CD4-positive, alpha-beta T cell (primary cell): ENCODE measurements at regions not wholly inside any gene's neighbourhood (a gene's known extent, or its start where the extent isn't known, plus 50 kb on each side); places are given as distances from the start of the nearest gene placed in this dataset.

Source experiments
- ATAC-seq: fragments of 200-7000 bp; cut with Tn5 transposase; one replicate; pipeline ENCODE4 v1.10.0; 2022; ENCODE audit warnings: mild to moderate bottlenecking; ENCODE audit not compliant: poor library complexity
- CTCF ChIA-PET: fragments of 350-600 bp; sonication (Branson Sonifier 250); formaldehyde crosslinking; loops from one replicate; lab custom pipeline; 2021; ENCODE audit warnings: antibody characterized with exemption, inconsistent platforms; lab: Charles Lee
- POLR2A ChIA-PET: fragments of 350-600 bp; sonication (Branson Sonifier 250); formaldehyde crosslinking; loops from one replicate; lab custom pipeline; 2021; ENCODE audit warnings: antibody characterized with exemption, inconsistent platforms; lab: Charles Lee
- DNase-seq, 14 experiments: peaks; one replicate each; pipeline ENCODE4 v3.0.0-alpha.2; 2013 to 2020; ENCODE audit warnings: mixed read lengths in 2 of 14
- H3K27ac ChIP-seq, 2 donors: one replicate each; pipeline versions ENCODE4 v1.5.1 to v1.7.0; 2013; ENCODE audit warnings: low read length in 2 of 2, low read depth in 1 of 2, mild to moderate bottlenecking in 1 of 2
- H3K27me3 ChIP-seq, 2 experiments: 1 replicate in 1 of 2; 2 replicates in 1 of 2; pipeline versions ENCODE4 v1.6.1 to v1.7.0; 2013; ENCODE audit warnings: low read length in 2 of 2, control low read depth in 1 of 2, mild to moderate bottlenecking in 1 of 2, moderate library complexity in 1 of 2; ENCODE audit not compliant: insufficient read depth in 2 of 2, control insufficient read depth in 1 of 2
- H3K36me3 ChIP-seq: one replicate; pipeline ENCODE4 v1.6.1; 2013; ENCODE audit warnings: low read length, control low read depth; ENCODE audit not compliant: insufficient read depth
- H3K4me1 ChIP-seq: one replicate; pipeline ENCODE4 v1.6.1; 2013; ENCODE audit warnings: low read length, control low read depth; ENCODE audit not compliant: insufficient read depth
- H3K4me3 ChIP-seq: one replicate; pipeline ENCODE4 v1.5.1; 2013; ENCODE audit warnings: mild to moderate bottlenecking, low read length, moderate library complexity
- H3K9me3 ChIP-seq, 2 experiments: 1 replicate in 1 of 2; 2 replicates in 1 of 2; pipeline versions ENCODE4 v1.6.1 to v1.7.0; 2013; ENCODE audit warnings: low read length in 2 of 2, mild to moderate bottlenecking in 2 of 2, control low read depth in 1 of 2, moderate library complexity in 1 of 2; ENCODE audit not compliant: control insufficient read depth in 1 of 2, insufficient read depth in 1 of 2
- H3K27ac Mint-ChIP-seq: one replicate; pipeline ENCODE4 v1.8.0; 2020; ENCODE audit warnings: mixed read lengths
- H3K27me3 Mint-ChIP-seq: one replicate; pipeline ENCODE4 v1.8.0; 2021; ENCODE audit warnings: mixed read lengths
- H3K36me3 Mint-ChIP-seq: one replicate; pipeline ENCODE4 v1.8.0; 2021; ENCODE audit warnings: low read depth, mixed read lengths
- H3K4me1 Mint-ChIP-seq: one replicate; pipeline ENCODE4 v1.8.0; 2021; ENCODE audit warnings: low read depth, mixed read lengths
- H3K4me3 Mint-ChIP-seq: one replicate; pipeline ENCODE4 v1.8.0; 2020; ENCODE audit warnings: mild to moderate bottlenecking, mixed read lengths
- H3K9me3 Mint-ChIP-seq: one replicate; pipeline ENCODE4 v1.8.0; 2020; ENCODE audit warnings: mixed read lengths
- CTCF ChIP-seq: fragments of 200-600 bp; IDR thresholded peaks from one replicate; pipeline ENCODE4 v1.8.0; 2022; ENCODE audit warnings: antibody characterized with exemption, mild to moderate bottlenecking
- intact Hi-C, 2 experiments: fragments of 100-400 bp; cut with DNase I in 1 of 2; cut with micrococcal nuclease in 1 of 2; formaldehyde crosslinking; loops; one replicate each; pipeline versions ENCODE4 v1.15.1 to v1.9.0; 2023 to 2025; cut with DNase I, micrococcal nuclease

DNA sequence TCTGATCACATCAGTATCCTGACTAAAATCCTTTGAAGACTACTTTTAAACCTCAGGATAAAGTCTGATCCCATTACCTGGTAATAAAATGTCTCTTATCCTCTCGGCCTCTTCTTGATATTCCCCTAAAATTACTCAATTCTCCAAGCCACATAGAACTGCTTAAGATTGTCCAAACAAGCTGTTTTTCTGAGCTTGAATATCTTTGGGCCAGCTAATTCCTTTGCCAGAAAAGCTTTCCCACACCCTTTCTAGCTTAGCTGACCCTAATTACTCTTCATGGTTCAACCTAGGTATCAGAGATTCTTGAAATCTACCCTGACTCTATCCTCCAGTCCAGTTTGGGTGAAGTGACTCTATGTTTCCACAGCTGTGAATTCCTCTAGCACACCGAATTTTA is 328.6 kb downstream of the CRPPA start:
- intact Hi-C loops: no loop called here
- Mint-ChIP-seq H3K27me3 (no peaks in the 10 kb centered on the region), H3K36me3 (no peaks in the 10 kb centered on the region), H3K4me3 (no peak overlapping the region), H3K4me1 (no peaks in the 10 kb centered on the region), H3K27ac (no peak overlapping the region), H3K9me3 (no peaks in the 10 kb centered on the region)
- DNase-seq (no peak), ATAC-seq (no peak)
- CTCF ChIA-PET: no interaction called here
- H3K9me3 ChIP-seq: no peaks in the 10 kb centered on the region
- no peaks in the 10 kb centered on the region for H3K36me3 ChIP-seq
- H3K4me1 ChIP-seq: no peaks in the 10 kb centered on the region
- POLR2A ChIA-PET: no interaction called here
- H3K4me3 ChIP-seq: no peak overlapping the region
- H3K27ac ChIP-seq: no peak overlapping the region
- H3K27me3 ChIP-seq: no peaks in the 10 kb centered on the region
- TF ChIP-seq CTCF: no peak

GRCh38 chr7:16091701-16092310 is 329.5 kb downstream of the CRPPA start:
- Mint-ChIP-seq H3K4me1 (no peaks in the 10 kb centered on the region), H3K27ac (no peak overlapping the region), H3K9me3 (no peaks in the 10 kb centered on the region), H3K4me3 (no peak overlapping the region), H3K27me3 (no peaks in the 10 kb centered on the region), H3K36me3 (no peaks in the 10 kb centered on the region)
- no peak for TF ChIP-seq CTCF
- Histone ChIP-seq H3K9me3 (no peaks in the 10 kb centered on the region), H3K4me1 (no peaks in the 10 kb centered on the region), H3K4me3 (no peak overlapping the region), H3K27me3 (no peaks in the 10 kb centered on the region), H3K36me3 (no peaks in the 10 kb centered on the region), H3K27ac (no peak overlapping the region)
- POLR2A ChIA-PET: no interaction called here
- no peak for ATAC-seq
- no peak for DNase-seq
- CTCF ChIA-PET: no interaction called here
- intact Hi-C loops: no loop called here

- no peak for DNase-seq
- H3K36me3 ChIP-seq: no peaks in the 10 kb centered on the region
- Mint-ChIP-seq H3K4me1 (no peaks in the 10 kb centered on the region), H3K27me3 (no peaks in the 10 kb centered on the region), H3K36me3 (no peaks in the 10 kb centered on the region), H3K4me3 (no peak overlapping the region), H3K9me3 (no peaks in the 10 kb centered on the region), H3K27ac (no peak overlapping the region)
- no peak for TF ChIP-seq CTCF
- no peak overlapping the region for H3K4me3 ChIP-seq
- POLR2A ChIA-PET: no interaction called here
- H3K4me1 ChIP-seq: no peaks in the 10 kb centered on the region
- no peak overlapping the region for H3K27ac ChIP-seq
- intact Hi-C loops: no loop called here
- H3K9me3 ChIP-seq: no peaks in the 10 kb centered on the region
- ATAC-seq: no peak
- no peaks in the 10 kb centered on the region for H3K27me3 ChIP-seq
- CTCF ChIA-PET: no interaction called here
Measured at GRCh38 chr7:16089801-16090200, 331.5 kb downstream of the CRPPA start.
